Liver (tissue), 8 donors: ENCODE measurements at regions not wholly inside any gene's neighbourhood (a gene's known extent, or its start where the extent isn't known, plus 50 kb on each side); places are given as distances from the start of the nearest gene placed in this dataset.

Source experiments
- DNase-seq: peaks from one replicate; pipeline ENCODE4 v3.0.0-alpha.2; 2017; ENCODE audit warnings: low spot score
- H3K27ac ChIP-seq, 2 donors: one replicate each; pipeline ENCODE4 v1.7.0; 2013; ENCODE audit warnings: inconsistent platforms in 2 of 2, low read length in 2 of 2, control low read depth in 1 of 2, low read depth in 1 of 2, mild to moderate bottlenecking in 1 of 2
- H3K27me3 ChIP-seq, 4 donors: one replicate each; pipeline versions ENCODE4 v1.6.1 to v1.7.0; 2013; ENCODE audit warnings: low read length in 3 of 4, inconsistent platforms in 1 of 4, mild to moderate bottlenecking in 1 of 4, moderate library complexity in 1 of 4; ENCODE audit not compliant: control insufficient read depth in 4 of 4, insufficient read depth in 4 of 4
- H3K36me3 ChIP-seq, 4 donors: one replicate each; pipeline versions ENCODE4 v1.6.1 to v1.7.0; 2013; ENCODE audit warnings: low read length in 3 of 4, mild to moderate bottlenecking in 3 of 4, low read depth in 1 of 4, moderate library complexity in 1 of 4; ENCODE audit not compliant: control insufficient read depth in 4 of 4, insufficient read depth in 3 of 4
- H3K4me1 ChIP-seq, 4 donors: one replicate each; pipeline versions ENCODE4 v1.6.1 to v1.7.0; 2013; ENCODE audit warnings: low read length in 3 of 4, mild to moderate bottlenecking in 3 of 4, moderate library complexity in 1 of 4; ENCODE audit not compliant: control insufficient read depth in 4 of 4, insufficient read depth in 4 of 4
- H3K4me3 ChIP-seq, 3 donors: one replicate each; pipeline versions ENCODE4 v1.6.1 to v1.7.0; 2013; ENCODE audit warnings: low read length in 3 of 3, control low read depth in 1 of 3, low read depth in 1 of 3, mild to moderate bottlenecking in 1 of 3
- H3K9ac ChIP-seq, 2 donors: one replicate each; pipeline ENCODE4 v1.7.0; 2013; ENCODE audit warnings: low read length in 2 of 2, mild to moderate bottlenecking in 2 of 2, moderate library complexity in 2 of 2, control low read depth in 1 of 2, low read depth in 1 of 2
- H3K9me3 ChIP-seq, 4 donors: one replicate each; pipeline versions ENCODE4 v1.6.1 to v1.7.0; 2013; ENCODE audit warnings: low read length in 3 of 4; ENCODE audit not compliant: control insufficient read depth in 4 of 4
- ATF3 ChIP-seq: IDR thresholded peaks from 2 replicates; pipeline ENCODE4 v1.6.1; 2016; ENCODE audit warnings: antibody characterized with exemption
- CTCF ChIP-seq: fragments of 150-350 bp; IDR thresholded peaks from 2 replicates; pipeline ENCODE4 v1.5.1; 2017; ENCODE audit warnings: improper control_type of control experiment, low read depth, low read length; ENCODE audit not compliant: missing input control
- EGR1 ChIP-seq, 2 donors: IDR thresholded peaks; 2 replicates each; pipeline ENCODE4 v1.6.1; 2016 to 2018; ENCODE audit warnings: antibody characterized with exemption in 2 of 2, low read depth in 2 of 2
- FOXA1 ChIP-seq: IDR thresholded peaks from 2 replicates; pipeline ENCODE4 v1.6.1; 2016; ENCODE audit warnings: antibody characterized with exemption
- FOXA2 ChIP-seq: IDR thresholded peaks from 2 replicates; pipeline ENCODE4 v1.6.1; 2016; ENCODE audit warnings: antibody characterized with exemption
- HNF4A ChIP-seq, 2 donors: conservative IDR thresholded peaks; 2 replicates each; pipeline ENCODE4 v1.6.1; 2016; ENCODE audit warnings: antibody characterized with exemption in 2 of 2, mild to moderate bottlenecking in 2 of 2
- HNF4G ChIP-seq: IDR thresholded peaks from 2 replicates; pipeline ENCODE4 v1.6.1; 2016; ENCODE audit warnings: antibody characterized with exemption
- JUND ChIP-seq, 2 donors: IDR thresholded peaks; 2 replicates each; pipeline ENCODE4 v1.6.1; 2016; ENCODE audit warnings: antibody characterized with exemption in 2 of 2
- MAX ChIP-seq: IDR thresholded peaks from 2 replicates; pipeline ENCODE4 v1.6.1; 2016; ENCODE audit warnings: antibody characterized with exemption
- NR2F2 ChIP-seq: IDR thresholded peaks from 2 replicates; pipeline ENCODE4 v1.6.1; 2016; ENCODE audit warnings: antibody characterized with exemption
- RAD21 ChIP-seq, 2 donors: IDR thresholded peaks; 2 replicates each; pipeline ENCODE4 v1.6.1; 2016; ENCODE audit warnings: antibody characterized with exemption in 2 of 2, mild to moderate bottlenecking in 2 of 2
- REST ChIP-seq: IDR thresholded peaks from 2 replicates; pipeline ENCODE4 v1.6.1; 2016; ENCODE audit warnings: antibody characterized with exemption, mild to moderate bottlenecking
- SP1 ChIP-seq: IDR thresholded peaks from 2 replicates; pipeline ENCODE4 v1.6.1; 2018; ENCODE audit warnings: antibody characterized with exemption, mild to moderate bottlenecking
- TAF1 ChIP-seq: conservative IDR thresholded peaks from 2 replicates; pipeline ENCODE4 v1.6.1; 2016; ENCODE audit warnings: antibody characterized with exemption, mild to moderate bottlenecking
- YY1 ChIP-seq: IDR thresholded peaks from 2 replicates; pipeline ENCODE4 v1.6.1; 2016; ENCODE audit warnings: antibody characterized with exemption, mild to moderate bottlenecking
- ZBTB33 ChIP-seq: IDR thresholded peaks from 2 replicates; pipeline ENCODE4 v1.6.1; 2016; ENCODE audit warnings: antibody characterized with exemption
- WGBS: extraction: QIAGEN DNeasy Blood & Tissue Kit; methylation state at CpG from one replicate; pipeline ENCODE4 v1.1.7; 2013; 5-methylcytosine and 5-hydroxymethylcytosine counted together
- donor health status: healthy.
- donor health status: healthy.
- donor health status: healthy.
- donor health status: healthy.
- donor health status: healthy.

GRCh38 chr1:82445132-82445531 is 644.4 kb downstream of the ADGRL2 start:
- no peak for DNase-seq
- TF ChIP-seq SP1 = no peak
- TF ChIP-seq ZBTB33 = no peak
- H3K4me1 ChIP-seq = no peaks in the 10 kb centered on the region
- no peaks in the 10 kb centered on the region for H3K27me3 ChIP-seq
- H3K36me3 ChIP-seq = no peaks in the 10 kb centered on the region
- no peak overlapping the region for H3K9ac ChIP-seq
- no peaks in the 10 kb centered on the region for H3K9me3 ChIP-seq
- WGBS = 92% methylated on average over 3 of the region's 3 CpGs
- H3K27ac ChIP-seq = no peak overlapping the region
- no peak overlapping the region for H3K4me3 ChIP-seq

GRCh38 chr1:82441402-82441801 is 640.7 kb downstream of the ADGRL2 start:
- WGBS = 83% methylated on average over 4 of the region's 4 CpGs
- no peak for DNase-seq
- Histone ChIP-seq H3K36me3 (no peaks in the 10 kb centered on the region), H3K27ac (no peak overlapping the region), H3K9ac (no peak overlapping the region), H3K4me1 (no peaks in the 10 kb centered on the region), H3K4me3 (no peak overlapping the region), H3K9me3 (no peaks in the 10 kb centered on the region), H3K27me3 (no peaks in the 10 kb centered on the region)
- TF ChIP-seq RAD21 (IDR thresholded peaks at IDR 0.05) (no peak), ATF3 (no peak), FOXA2 (no peak), FOXA1 (no peak)

- Histone ChIP-seq H3K9me3 (no peaks in the 10 kb centered on the region), H3K4me1 (no peaks in the 10 kb centered on the region), H3K4me3 (no peak overlapping the region), H3K27me3 (no peaks in the 10 kb centered on the region), H3K36me3 (no peaks in the 10 kb centered on the region), H3K27ac (no peak overlapping the region), H3K9ac (no peak overlapping the region)
- TF ChIP-seq JUND (IDR thresholded peaks at IDR 0.05) = no peak
- TF ChIP-seq ATF3 = no peak
- DNase-seq = no peak
Measured at GRCh38 chr1:82423174-82423815, 622.6 kb downstream of the ADGRL2 start.

- Histone ChIP-seq H3K4me1 (no peaks in the 10 kb centered on the region), H3K27ac (no peak overlapping the region), H3K9me3 (no peaks in the 10 kb centered on the region), H3K27me3 (no peaks in the 10 kb centered on the region), H3K4me3 (no peak overlapping the region), H3K9ac (no peak overlapping the region), H3K36me3 (no peaks in the 10 kb centered on the region)
- no peak for DNase-seq
- 62% methylated on average over 2 of the region's 2 CpGs for WGBS
- TF ChIP-seq ATF3 = no peak
- TF ChIP-seq FOXA1 = no peak
- TF ChIP-seq HNF4A (conservative IDR thresholded peaks at IDR 0.05) = no peak
- no peak for TF ChIP-seq EGR1 (IDR thresholded peaks at IDR 0.05; ENCODE audit: low read depth in 2 of 2)
- TF ChIP-seq JUND (IDR thresholded peaks at IDR 0.05) = no peak
- no peak for TF ChIP-seq YY1
- no peak for TF ChIP-seq NR2F2
- no peak for TF ChIP-seq MAX
- no peak for TF ChIP-seq CTCF
- TF ChIP-seq REST = no peak
- TF ChIP-seq HNF4G = no peak
- no peak for TF ChIP-seq TAF1
- no peak for TF ChIP-seq FOXA2
Measured at GRCh38 chr1:82421782-82422181, 621.0 kb downstream of the ADGRL2 start.
